Progenitor cell of endocrine pancreas (in vitro differentiated cells): ENCODE measurements at regions not wholly inside any gene's neighbourhood (a gene's known extent, or its start where the extent isn't known, plus 50 kb on each side); places are given as distances from the start of the nearest gene placed in this dataset.
"Not testable (repeated sequence)": the region's sequence is repeated elsewhere in the genome, so short reads cannot be mapped to it uniquely, and the experiment has no call there.

ENCODE experiments used
- DNase-seq: peaks from one replicate; pipeline ENCODE4 v3.0.0; 2021; ENCODE audit warnings: low spot score; ENCODE audit not compliant: unreplicated experiment
- H3K27ac Mint-ChIP-seq: 2 replicates; pipeline ENCODE4 v1.8.0; 2021; ENCODE audit warnings: mild to moderate bottlenecking, moderate library complexity, mixed read lengths
- H3K27me3 Mint-ChIP-seq: 2 replicates; pipeline ENCODE4 v1.8.0; 2021; ENCODE audit warnings: mixed read lengths
- H3K36me3 Mint-ChIP-seq: 2 replicates; pipeline ENCODE4 v1.8.0; 2022; ENCODE audit warnings: mixed read lengths; ENCODE audit not compliant: insufficient read depth
- H3K4me1 Mint-ChIP-seq: 2 replicates; pipeline ENCODE4 v1.8.0; 2021; ENCODE audit warnings: low read depth, mixed read lengths
- H3K4me3 Mint-ChIP-seq: 2 replicates; pipeline ENCODE4 v1.8.0; 2021; ENCODE audit warnings: low read depth, mild to moderate bottlenecking, moderate library complexity, mixed read lengths
- H3K9me3 Mint-ChIP-seq: 2 replicates; pipeline ENCODE4 v1.8.0; 2021; ENCODE audit warnings: low read depth, mixed read lengths
- TF ChIP-seq, protein P1 (sequence below): fragments of 200-600 bp; sonication (generic); IDR thresholded peaks from one replicate; pipeline ENCODE4 v1.5.0; 2021; ENCODE audit warnings: antibody characterized with exemption, mild to moderate bottlenecking; ENCODE audit not compliant: unreplicated experiment

DNA sequence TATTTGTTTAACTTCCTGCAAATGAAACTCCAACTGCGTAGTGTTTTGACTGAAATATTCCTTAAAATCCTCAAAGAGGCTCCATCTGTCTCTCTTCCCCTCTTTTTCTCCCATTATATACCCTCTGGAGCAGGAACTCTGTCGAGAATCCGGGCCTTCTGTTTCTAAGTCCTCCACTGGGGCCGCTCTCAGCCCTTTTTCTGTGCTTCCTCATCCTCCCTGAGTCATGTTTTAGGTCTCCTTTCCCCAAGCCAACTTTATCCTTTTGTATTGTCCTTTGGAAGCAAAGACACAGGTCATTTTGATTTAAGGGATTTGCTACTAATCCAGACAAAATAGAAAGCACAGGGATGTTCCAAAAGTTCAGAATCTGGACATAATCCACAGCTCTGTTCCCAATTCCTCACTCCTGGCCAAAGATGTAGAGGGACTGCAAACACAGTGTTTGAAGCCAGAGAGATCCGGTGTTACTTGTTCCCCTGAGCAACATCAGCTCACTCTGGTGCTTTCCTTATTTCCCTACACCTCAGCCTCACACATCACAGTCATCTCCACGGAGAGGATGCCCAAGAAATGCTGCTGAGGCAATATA is 131.0 kb upstream of the KLF3 start:
- Mint-ChIP-seq H3K4me1 (peaks cover 13% of the 10 kb centered on the region), H3K36me3 (no peaks in the 10 kb centered on the region), H3K27ac (no peak overlapping the region), H3K9me3 (no peaks in the 10 kb centered on the region), H3K4me3 (no peak overlapping the region), H3K27me3 (no peaks in the 10 kb centered on the region)
- no peak for DNase-seq
- TF ChIP-seq, protein P1, sequence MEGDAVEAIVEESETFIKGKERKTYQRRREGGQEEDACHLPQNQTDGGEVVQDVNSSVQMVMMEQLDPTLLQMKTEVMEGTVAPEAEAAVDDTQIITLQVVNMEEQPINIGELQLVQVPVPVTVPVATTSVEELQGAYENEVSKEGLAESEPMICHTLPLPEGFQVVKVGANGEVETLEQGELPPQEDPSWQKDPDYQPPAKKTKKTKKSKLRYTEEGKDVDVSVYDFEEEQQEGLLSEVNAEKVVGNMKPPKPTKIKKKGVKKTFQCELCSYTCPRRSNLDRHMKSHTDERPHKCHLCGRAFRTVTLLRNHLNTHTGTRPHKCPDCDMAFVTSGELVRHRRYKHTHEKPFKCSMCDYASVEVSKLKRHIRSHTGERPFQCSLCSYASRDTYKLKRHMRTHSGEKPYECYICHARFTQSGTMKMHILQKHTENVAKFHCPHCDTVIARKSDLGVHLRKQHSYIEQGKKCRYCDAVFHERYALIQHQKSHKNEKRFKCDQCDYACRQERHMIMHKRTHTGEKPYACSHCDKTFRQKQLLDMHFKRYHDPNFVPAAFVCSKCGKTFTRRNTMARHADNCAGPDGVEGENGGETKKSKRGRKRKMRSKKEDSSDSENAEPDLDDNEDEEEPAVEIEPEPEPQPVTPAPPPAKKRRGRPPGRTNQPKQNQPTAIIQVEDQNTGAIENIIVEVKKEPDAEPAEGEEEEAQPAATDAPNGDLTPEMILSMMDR: no peak

DNA sequence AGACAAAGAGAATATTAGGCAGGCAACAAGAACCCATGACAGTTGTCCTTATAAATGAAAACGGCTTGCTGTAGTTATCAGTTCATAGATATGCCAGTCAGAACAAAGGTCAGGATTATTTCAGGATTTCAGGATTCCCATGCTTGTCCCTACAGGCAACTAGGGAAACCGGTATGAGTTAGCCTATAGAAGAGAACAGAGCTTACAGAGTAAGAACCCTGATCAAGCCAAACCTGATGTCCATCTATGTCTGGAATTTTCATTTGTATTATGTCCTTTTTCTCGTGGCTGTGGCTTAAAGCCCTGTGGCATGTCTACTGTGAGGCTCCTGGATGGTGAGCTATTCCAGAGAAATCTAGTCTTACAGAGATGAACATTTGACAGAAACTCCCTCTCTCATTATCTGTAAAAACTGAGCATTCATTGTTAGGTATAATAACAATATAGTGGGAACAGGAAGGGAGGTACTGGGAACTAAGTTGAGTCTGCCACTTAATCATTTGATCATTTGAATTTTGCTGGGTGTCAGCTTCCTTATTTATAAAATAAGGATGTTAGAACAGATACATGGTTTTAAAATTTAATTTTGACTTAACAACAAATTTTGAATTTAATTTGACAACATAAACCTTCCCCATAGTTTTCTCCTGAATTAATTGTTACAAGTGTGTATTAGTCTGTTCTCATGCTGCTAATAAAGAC is 129.5 kb upstream of the KLF3 start:
- no peak overlapping the region for H3K4me3 Mint-ChIP-seq
- DNase-seq: no peak
- TF ChIP-seq, protein P1: no peak
- no peaks in the 10 kb centered on the region for H3K9me3 Mint-ChIP-seq
- H3K27me3 Mint-ChIP-seq: no peaks in the 10 kb centered on the region
- no peaks in the 10 kb centered on the region for H3K36me3 Mint-ChIP-seq
- no peak overlapping the region for H3K27ac Mint-ChIP-seq
- peaks cover 19% of the 10 kb centered on the region for H3K4me1 Mint-ChIP-seq

DNA sequence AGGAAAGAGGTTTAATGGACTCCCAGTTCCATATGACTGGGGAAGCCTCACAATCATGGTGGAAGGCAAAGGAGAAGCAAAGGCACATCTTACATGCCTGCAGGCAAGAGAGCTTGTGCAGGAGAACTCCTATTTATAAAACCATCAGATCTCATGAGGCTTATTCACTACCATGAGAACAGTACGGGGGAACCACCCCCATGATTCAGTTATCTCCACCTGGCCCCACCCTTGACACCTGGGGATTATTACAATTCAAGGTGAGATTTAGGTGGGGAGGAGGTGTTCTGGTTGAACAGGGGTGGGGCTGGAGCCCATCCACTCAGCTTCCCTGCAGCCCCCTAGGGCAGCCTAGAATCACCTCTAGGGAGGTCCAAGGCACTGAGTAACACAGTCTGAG is 128.9 kb upstream of the KLF3 start:
- not testable (repeated sequence) for H3K9me3 Mint-ChIP-seq, H3K4me3 Mint-ChIP-seq, H3K27ac Mint-ChIP-seq, H3K27me3 Mint-ChIP-seq, DNase-seq, H3K36me3 Mint-ChIP-seq
- H3K4me1 Mint-ChIP-seq: peaks cover 19% of the 10 kb centered on the region

DNA sequence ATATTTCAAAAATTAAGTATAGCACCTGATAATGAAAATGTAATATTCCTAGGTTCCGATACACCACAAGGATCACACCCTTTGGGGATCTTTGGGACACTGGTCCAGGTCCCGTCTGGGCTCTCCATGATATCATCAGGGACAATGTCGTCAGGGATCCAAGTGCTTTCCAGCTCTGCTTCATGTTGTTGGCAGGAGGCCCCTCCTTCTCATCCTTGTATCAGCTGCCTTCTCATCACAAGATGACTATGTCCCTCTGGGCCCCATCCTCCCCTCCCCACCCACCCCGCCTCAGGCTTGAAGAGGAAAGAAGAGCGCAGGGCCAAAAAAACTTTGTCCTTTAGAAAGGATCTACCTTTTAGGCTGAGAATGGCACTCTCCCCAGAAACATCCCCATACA is 128.3 kb upstream of the KLF3 start:
- no peak overlapping the region for H3K4me3 Mint-ChIP-seq
- no peaks in the 10 kb centered on the region for H3K36me3 Mint-ChIP-seq
- H3K27me3 Mint-ChIP-seq: no peaks in the 10 kb centered on the region

GRCh38 chr4:38536716-38537115 is 127.3 kb upstream of the KLF3 start:
- H3K4me1 Mint-ChIP-seq: peaks cover 10% of the 10 kb centered on the region
- TF ChIP-seq, protein P1: no peak
- H3K9me3 Mint-ChIP-seq: no peaks in the 10 kb centered on the region
- no peak overlapping the region for H3K27ac Mint-ChIP-seq
- no peak overlapping the region for H3K4me3 Mint-ChIP-seq
- H3K36me3 Mint-ChIP-seq: no peaks in the 10 kb centered on the region
- H3K27me3 Mint-ChIP-seq: no peaks in the 10 kb centered on the region
- DNase-seq: no peak

More for the DNA sequence above, 128.3 kb upstream of the KLF3 start:
- H3K9me3 Mint-ChIP-seq: no peaks in the 10 kb centered on the region
- peaks cover 19% of the 10 kb centered on the region for H3K4me1 Mint-ChIP-seq
- no peak for DNase-seq
- TF ChIP-seq, protein P1: no peak
- H3K27ac Mint-ChIP-seq: no peak overlapping the region

DNA sequence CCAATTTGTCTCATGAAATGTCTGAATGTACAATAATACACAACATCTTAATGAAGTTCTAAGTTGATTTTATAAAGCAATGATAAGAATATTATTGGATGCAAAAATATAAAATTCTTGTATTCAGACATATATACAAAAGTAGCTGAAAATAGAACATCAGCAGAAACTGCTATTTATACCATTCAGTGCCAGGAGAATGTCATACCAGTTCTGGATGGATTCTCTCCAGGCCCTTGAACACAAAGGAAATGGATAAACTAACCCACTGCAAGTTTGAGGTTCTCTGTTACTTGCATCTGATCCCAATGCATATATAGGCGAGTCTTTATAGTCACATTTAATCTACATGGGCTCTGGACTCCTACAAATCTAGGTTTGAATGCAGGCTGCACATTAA is 126.3 kb upstream of the KLF3 start:
- no peaks in the 10 kb centered on the region for H3K36me3 Mint-ChIP-seq
- H3K4me1 Mint-ChIP-seq: peaks cover 10% of the 10 kb centered on the region
- no peak overlapping the region for H3K27ac Mint-ChIP-seq
- no peak overlapping the region for H3K4me3 Mint-ChIP-seq
- TF ChIP-seq, protein P1: no peak
- no peaks in the 10 kb centered on the region for H3K9me3 Mint-ChIP-seq
- no peak for DNase-seq
- no peaks in the 10 kb centered on the region for H3K27me3 Mint-ChIP-seq
